Ovary (tissue), 3 donors: ENCODE measurements at regions not wholly inside any gene's neighbourhood (a gene's known extent, or its start where the extent isn't known, plus 50 kb on each side); places are given as distances from the start of the nearest gene placed in this dataset.

Experiments
- POLR2A ChIP-seq: fragments of 450-650 bp; IDR thresholded peaks from one replicate; pipeline ENCODE4 v1.6.1; 2017; ENCODE audit warnings: antibody characterized with exemption, mild to moderate bottlenecking, moderate library complexity
- TF ChIP-seq, protein P1 (sequence below), 3 donors: fragments of 450-650 bp in 2 of 3; fragments of 200-600 bp in 1 of 3; IDR thresholded peaks; one replicate each; pipeline versions ENCODE4 v1.5.1 to v1.8.0; 2016 to 2022; ENCODE audit warnings: antibody characterized with exemption in 3 of 3, mild to moderate bottlenecking in 1 of 3
- donor health status: DM: no; HTN: no; CAD: no.

DNA sequence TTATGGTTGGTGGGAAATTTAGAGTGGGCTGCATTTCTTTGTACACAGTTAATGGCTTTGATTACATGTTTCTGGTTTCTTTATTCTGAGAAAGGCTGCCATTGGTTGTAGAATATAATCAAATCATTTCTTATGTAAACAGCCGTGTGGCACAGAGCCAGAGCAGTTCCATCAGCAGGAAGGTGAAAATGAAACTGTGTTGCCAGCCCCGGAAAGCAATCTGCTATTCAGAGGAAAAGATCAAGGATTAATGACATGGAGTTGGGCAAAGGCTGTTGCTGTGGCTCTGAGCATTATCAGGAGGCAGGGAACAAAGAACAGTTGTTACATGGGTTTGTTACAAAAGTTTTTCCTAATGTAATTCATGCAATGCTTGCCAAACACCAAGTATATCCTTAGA lies 74.2 kb upstream of the ZNF716 start:
- TF ChIP-seq, protein P1, sequence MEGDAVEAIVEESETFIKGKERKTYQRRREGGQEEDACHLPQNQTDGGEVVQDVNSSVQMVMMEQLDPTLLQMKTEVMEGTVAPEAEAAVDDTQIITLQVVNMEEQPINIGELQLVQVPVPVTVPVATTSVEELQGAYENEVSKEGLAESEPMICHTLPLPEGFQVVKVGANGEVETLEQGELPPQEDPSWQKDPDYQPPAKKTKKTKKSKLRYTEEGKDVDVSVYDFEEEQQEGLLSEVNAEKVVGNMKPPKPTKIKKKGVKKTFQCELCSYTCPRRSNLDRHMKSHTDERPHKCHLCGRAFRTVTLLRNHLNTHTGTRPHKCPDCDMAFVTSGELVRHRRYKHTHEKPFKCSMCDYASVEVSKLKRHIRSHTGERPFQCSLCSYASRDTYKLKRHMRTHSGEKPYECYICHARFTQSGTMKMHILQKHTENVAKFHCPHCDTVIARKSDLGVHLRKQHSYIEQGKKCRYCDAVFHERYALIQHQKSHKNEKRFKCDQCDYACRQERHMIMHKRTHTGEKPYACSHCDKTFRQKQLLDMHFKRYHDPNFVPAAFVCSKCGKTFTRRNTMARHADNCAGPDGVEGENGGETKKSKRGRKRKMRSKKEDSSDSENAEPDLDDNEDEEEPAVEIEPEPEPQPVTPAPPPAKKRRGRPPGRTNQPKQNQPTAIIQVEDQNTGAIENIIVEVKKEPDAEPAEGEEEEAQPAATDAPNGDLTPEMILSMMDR (IDR thresholded peaks at IDR 0.05) = no peak
- no peak for TF ChIP-seq POLR2A
